Peyer's patch (tissue), 4 donors: ENCODE measurements at regions not wholly inside any gene's neighbourhood (a gene's known extent, or its start where the extent isn't known, plus 50 kb on each side); places are given as distances from the start of the nearest gene placed in this dataset.
"Not testable (repeated sequence)": the region's sequence is repeated elsewhere in the genome, so short reads cannot be mapped to it uniquely, and the experiment has no call there.

ENCODE experiments used
- DNase-seq, 3 donors: peaks; one replicate each; pipeline ENCODE4 v3.0.0-alpha.2; 2017 to 2019
- H3K27ac ChIP-seq, 4 donors: fragments of 200-600 bp; sonication (generic); one replicate each; pipeline ENCODE4 v1.5.1; 2016 to 2019
- H3K27me3 ChIP-seq, 2 donors: fragments of 200-600 bp; sonication (generic); one replicate each; pipeline ENCODE4 v1.5.1; 2019
- H3K36me3 ChIP-seq, 3 donors: fragments of 200-600 bp; sonication (generic); one replicate each; pipeline ENCODE4 v1.5.1; 2016 to 2019
- H3K4me1 ChIP-seq, 4 donors: fragments of 200-600 bp; sonication (generic); one replicate each; pipeline ENCODE4 v1.5.1; 2016 to 2019
- H3K4me3 ChIP-seq, 4 donors: fragments of 200-600 bp; sonication (generic); 1 replicate in 3 of 4; 2 replicates in 1 of 4; pipeline ENCODE4 v1.5.1; 2016 to 2019; ENCODE audit warnings: mild to moderate bottlenecking in 1 of 4
- H3K9me3 ChIP-seq, 4 donors: fragments of 200-600 bp; sonication (generic); one replicate each; pipeline ENCODE4 v1.5.1; 2016 to 2019; ENCODE audit warnings: mild to moderate bottlenecking in 1 of 4
- CTCF ChIP-seq, 6 experiments: fragments of 450-650 bp in 4 of 6; fragments of 200-600 bp in 2 of 6; sonication (generic) in 1 of 6; IDR thresholded peaks; one replicate each; pipeline ENCODE4 v1.5.1; 2017 to 2019; ENCODE audit warnings: antibody characterized with exemption in 6 of 6, mild to moderate bottlenecking in 3 of 6, moderate library complexity in 1 of 6
- POLR2A ChIP-seq, 2 donors: fragments of 450-650 bp; IDR thresholded peaks; one replicate each; pipeline ENCODE4 v1.5.1; 2017; ENCODE audit warnings: antibody characterized with exemption in 2 of 2, mild to moderate bottlenecking in 2 of 2, moderate library complexity in 2 of 2

GRCh38 chr14:37709419-37710195, 114.2 kb downstream of the TTC6 start:
- TF ChIP-seq POLR2A (IDR thresholded peaks at IDR 0.05), result no peak
- TF ChIP-seq CTCF (IDR thresholded peaks at IDR 0.05), result peak in 3 of 6 experiments; percentile 30 to 38 (median 37)
- DNase-seq, result no peak
- Histone ChIP-seq H3K4me3 (no peak overlapping the region), H3K27me3 (no peaks in the 10 kb centered on the region), H3K36me3 (no peaks in the 10 kb centered on the region), H3K27ac (no peak overlapping the region), H3K9me3 (no peaks in the 10 kb centered on the region), H3K4me1 (no peaks in the 10 kb centered on the region)

GRCh38 chr14:37711356-37711830, 116.0 kb downstream of the TTC6 start:
- no peak for TF ChIP-seq CTCF (IDR thresholded peaks at IDR 0.05)
- TF ChIP-seq POLR2A (IDR thresholded peaks at IDR 0.05), result no peak
- Histone ChIP-seq H3K4me1 (no peaks in the 10 kb centered on the region), H3K4me3 (no peak overlapping the region), H3K27ac (no peak overlapping the region), H3K9me3 (no peaks in the 10 kb centered on the region), H3K27me3 (no peaks in the 10 kb centered on the region), H3K36me3 (no peaks in the 10 kb centered on the region)
- no peak for DNase-seq

GRCh38 chr14:37711831-37712475, 116.5 kb downstream of the TTC6 start:
- Histone ChIP-seq H3K36me3 (no peaks in the 10 kb centered on the region), H3K27me3 (no peaks in the 10 kb centered on the region), H3K9me3 (no peaks in the 10 kb centered on the region), H3K4me3 (no peak overlapping the region), H3K4me1 (no peaks in the 10 kb centered on the region), H3K27ac (no peak overlapping the region)
- DNase-seq, result no peak
- TF ChIP-seq POLR2A (IDR thresholded peaks at IDR 0.05), result no peak
- TF ChIP-seq CTCF (IDR thresholded peaks at IDR 0.05), result no peak

- H3K27me3 ChIP-seq, DNase-seq, H3K36me3 ChIP-seq, H3K4me1 ChIP-seq, H3K9me3 ChIP-seq, H3K4me3 ChIP-seq, H3K27ac ChIP-seq: not testable (repeated sequence)
Observed at GRCh38 chr14:37712476-37712860, 117.0 kb downstream of the TTC6 start.

- Histone ChIP-seq H3K36me3 (no peaks in the 10 kb centered on the region), H3K27ac (no peak overlapping the region), H3K27me3 (no peaks in the 10 kb centered on the region), H3K4me1 (no peaks in the 10 kb centered on the region), H3K9me3 (no peaks in the 10 kb centered on the region), H3K4me3 (no peak overlapping the region)
- TF ChIP-seq POLR2A (IDR thresholded peaks at IDR 0.05), result no peak
- no peak for TF ChIP-seq CTCF (IDR thresholded peaks at IDR 0.05)
- no peak for DNase-seq
Observed at GRCh38 chr14:37712976-37713431, 117.6 kb downstream of the TTC6 start.

GRCh38 chr14:37720131-37720530, 124.7 kb downstream of the TTC6 start:
- Histone ChIP-seq H3K36me3 (no peaks in the 10 kb centered on the region), H3K27ac (no peak overlapping the region), H3K9me3 (no peaks in the 10 kb centered on the region), H3K4me1 (no peaks in the 10 kb centered on the region), H3K27me3 (no peaks in the 10 kb centered on the region), H3K4me3 (no peak overlapping the region)
- no peak for DNase-seq
- no peak for TF ChIP-seq CTCF (IDR thresholded peaks at IDR 0.05)
- no peak for TF ChIP-seq POLR2A (IDR thresholded peaks at IDR 0.05)
